KG1 (cell line): ENCODE measurements at regions not wholly inside any gene's neighbourhood (a gene's known extent, or its start where the extent isn't known, plus 50 kb on each side); places are given as distances from the start of the nearest gene placed in this dataset.

ENCODE experiments used
- DNase-seq: peaks from one replicate; lab custom pipeline; 2025; lab: John Stamatoyannopoulos, UW

DNA sequence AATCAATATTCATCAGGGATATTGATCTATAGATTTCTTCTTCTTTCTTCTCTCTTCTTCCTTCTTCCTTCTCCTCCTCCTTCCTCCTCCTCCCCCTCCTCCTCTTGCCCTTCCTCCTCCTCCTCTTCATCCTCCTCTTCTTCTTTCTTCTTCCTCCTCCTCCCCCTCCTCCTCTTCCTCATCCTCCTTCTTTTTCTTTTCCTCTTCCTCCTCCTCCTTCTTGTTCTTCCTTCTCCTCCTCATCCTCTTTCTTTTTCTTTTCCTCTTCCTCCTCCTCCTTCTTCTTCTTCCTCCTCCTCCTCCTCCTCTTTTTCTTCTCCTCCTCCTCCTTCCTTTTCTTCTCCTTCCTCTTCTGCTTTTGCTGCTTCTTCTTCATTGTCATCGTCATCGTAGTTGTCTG, 52.4 kb upstream of the SERINC1 start:
- DNase-seq, result no peak

DNA sequence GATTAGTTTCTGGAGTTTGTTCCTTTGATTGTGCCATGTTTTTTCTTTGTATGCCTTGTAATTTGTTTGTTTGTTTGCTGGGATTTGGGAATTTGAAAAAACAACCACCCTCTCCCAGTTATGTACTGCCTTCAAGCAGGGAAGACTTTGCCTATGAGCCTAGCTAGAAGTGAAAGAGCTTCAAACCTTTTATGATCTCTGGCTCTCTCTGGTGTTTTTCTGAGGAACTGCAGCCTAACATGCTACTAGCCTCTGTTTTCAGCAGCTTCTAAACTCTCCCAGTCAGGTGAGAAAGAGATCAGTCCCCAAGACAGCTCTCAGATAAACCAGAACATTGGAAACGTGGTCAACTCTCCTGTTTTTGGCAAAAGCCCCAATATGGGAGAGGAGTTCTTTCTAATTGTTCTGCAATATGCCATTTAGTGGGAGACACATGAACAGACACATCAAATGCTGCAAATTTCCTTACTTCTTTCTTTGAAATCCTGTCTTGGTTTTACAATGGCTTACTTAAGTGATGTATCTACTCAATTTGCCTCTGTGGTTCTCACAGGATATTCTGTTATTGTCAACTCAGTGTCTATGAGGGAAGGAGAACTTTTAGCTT, 58.9 kb upstream of the SERINC1 start:
- peak; percentile 73 for DNase-seq

DNA sequence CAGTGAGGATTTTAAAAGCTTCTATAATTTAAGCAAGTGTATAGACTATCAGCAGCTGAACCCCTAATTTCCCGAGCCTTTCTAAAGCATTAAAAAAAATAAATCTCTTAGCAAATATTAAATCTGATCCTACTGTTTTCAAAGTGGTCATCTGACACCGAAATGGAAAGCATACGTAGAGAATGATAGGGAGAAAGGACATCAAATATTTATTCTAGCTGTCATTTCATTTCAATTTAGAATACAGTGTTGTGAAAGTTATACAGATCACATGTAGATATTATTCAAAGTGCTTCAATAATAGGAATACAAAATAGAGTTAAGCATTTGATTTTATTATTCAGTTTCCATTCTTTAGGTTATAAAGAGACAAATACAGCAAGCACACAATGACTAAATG, 61.9 kb upstream of the PKIB start:
- DNase-seq, result no peak

DNA sequence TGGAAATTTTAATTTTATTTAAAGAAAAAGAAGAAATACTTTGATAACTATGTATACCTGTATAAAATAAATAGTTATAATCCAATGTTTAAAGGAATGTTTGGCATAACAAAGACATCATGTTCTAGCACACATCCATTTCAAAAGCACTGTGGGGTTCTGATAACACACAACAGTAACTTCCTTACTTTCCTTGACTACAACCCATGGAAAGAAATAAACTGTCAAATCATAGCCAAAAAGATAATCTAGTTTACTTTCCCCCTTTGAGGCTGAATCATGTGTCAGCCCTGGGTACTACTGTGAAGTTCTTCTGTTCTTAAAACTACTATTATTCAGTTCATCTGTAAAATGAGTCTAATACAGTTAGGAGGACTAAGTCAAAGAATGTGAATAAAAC, 61.4 kb upstream of the PKIB start:
- no peak for DNase-seq

GRCh38 chr6:122553697-122554096, 56.5 kb upstream of the PKIB start:
- DNase-seq, result no peak

- DNase-seq, result no peak
These were observed 54.6 kb upstream of the PKIB start for GRCh38 chr6:122555561-122555960.

DNA sequence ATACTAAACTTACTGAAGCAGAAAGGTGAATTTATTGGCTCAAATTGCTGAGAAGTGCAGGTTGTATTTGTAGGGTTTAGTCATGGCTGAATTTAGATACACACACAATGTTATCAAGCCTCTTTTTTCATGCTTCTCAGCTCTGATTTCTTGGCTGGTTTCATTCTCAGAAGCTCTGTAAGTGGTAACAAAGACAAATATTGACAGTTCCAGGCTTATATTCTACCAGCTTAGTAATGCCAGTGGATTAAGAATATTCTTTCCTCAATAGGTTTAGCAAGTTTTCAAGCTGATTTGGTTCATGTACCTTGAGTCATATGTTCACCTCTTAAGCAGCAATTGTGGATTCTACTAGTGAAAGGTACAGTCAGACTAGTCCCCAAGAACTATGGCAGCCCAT, 52.1 kb upstream of the PKIB start:
- DNase-seq, result no peak
